Hypothalamus (tissue), 51 donors: ENCODE measurements at regions not wholly inside any gene's neighbourhood (a gene's known extent, or its start where the extent isn't known, plus 50 kb on each side); places are given as distances from the start of the nearest gene placed in this dataset.
A peak's percentile ranks its signal among the peaks of the same experiment; 100 is the strongest.

Source experiments
- DNase-seq, 51 donors: peaks; one replicate each; lab custom pipeline; 2025; lab: John Stamatoyannopoulos, UW

GRCh38 chr2:191601060-191601459 is 76.9 kb upstream of the NABP1 start:
- no peak for DNase-seq

DNA sequence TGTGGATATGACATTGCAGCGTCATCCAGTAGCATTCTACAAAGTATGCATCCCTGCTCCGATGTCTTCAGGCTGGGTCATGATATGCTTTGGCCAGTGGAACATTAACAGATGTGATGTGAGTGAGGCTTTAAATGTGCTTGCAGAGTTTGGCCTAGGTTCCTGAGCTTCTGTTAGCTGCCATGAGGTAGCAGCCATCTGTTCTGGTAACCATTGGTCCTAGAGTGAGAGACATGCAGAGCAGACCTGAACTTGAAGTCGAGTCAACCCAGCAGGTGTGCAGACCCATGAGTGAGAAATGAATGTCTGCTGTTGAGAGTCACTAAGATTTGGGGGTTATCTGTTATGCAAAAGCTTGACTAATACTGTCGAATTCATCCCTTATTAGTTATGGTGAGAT is 73.8 kb upstream of the NABP1 start:
- no peak for DNase-seq

- DNase-seq, result no peak
Observed at GRCh38 chr2:191607096-191607495, 70.8 kb upstream of the NABP1 start.

- DNase-seq, result no peak
Observed at GRCh38 chr2:191610756-191611155, 67.2 kb upstream of the NABP1 start.

- peak in 13 of 51 donors; percentile 1 to 30 (median 6) for DNase-seq
Observed at GRCh38 chr2:191611614-191612013, 66.3 kb upstream of the NABP1 start.

GRCh38 chr2:191612496-191612895 is 65.4 kb upstream of the NABP1 start:
- no peak for DNase-seq

GRCh38 chr2:191614759-191615158 is 63.2 kb upstream of the NABP1 start:
- DNase-seq, result no peak

- DNase-seq, result no peak
Observed at GRCh38 chr2:191615596-191615995, 62.3 kb upstream of the NABP1 start.

- DNase-seq, result no peak
Observed at GRCh38 chr2:191617575-191617974, 60.4 kb upstream of the NABP1 start.

- DNase-seq, result no peak
Observed at GRCh38 chr2:191618046-191618780, 59.7 kb upstream of the NABP1 start.

DNA sequence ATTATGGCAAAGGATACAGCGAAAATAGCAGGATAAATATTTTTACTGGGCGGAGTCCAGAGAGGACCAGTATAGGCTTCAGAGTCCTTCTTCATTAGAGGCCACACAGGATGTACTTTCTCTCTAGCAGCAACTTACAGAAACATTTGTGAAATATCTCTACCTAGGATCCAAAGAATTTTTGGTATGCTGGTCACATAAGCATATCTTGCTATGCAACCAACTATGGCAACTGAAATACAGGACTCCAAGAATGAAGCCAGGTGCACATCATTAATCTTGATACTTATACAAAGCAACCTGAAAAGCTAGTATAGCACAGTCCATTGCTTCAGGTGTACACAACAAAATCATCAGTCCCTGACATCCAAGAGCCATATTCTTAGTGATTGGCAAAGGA is 59.1 kb upstream of the NABP1 start:
- DNase-seq, result no peak

DNA sequence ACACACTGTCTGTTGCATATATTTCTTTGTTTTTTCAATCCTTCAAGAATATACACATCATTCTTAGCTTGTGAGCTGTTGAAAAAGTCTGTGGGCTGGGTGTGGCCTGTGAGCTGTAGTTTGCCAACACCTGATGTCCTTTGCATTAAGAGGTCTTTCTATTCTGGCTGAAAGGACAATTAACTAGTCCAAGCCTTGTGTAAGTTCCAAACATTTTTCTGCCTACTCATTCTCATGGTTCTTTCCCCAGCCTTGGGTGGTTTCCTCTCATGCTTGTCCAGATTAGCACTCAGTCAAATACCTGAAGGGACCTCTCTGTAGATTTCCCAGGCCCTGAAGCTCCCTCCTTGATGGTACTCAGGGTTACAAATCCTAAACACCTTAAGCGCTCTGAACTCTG is 57.8 kb upstream of the NABP1 start:
- no peak for DNase-seq

GRCh38 chr2:191622374-191623320 is 55.3 kb upstream of the NABP1 start:
- no peak for DNase-seq

GRCh38 chr2:191625016-191625415 is 52.9 kb upstream of the NABP1 start:
- DNase-seq, result no peak

GRCh38 chr2:191625446-191625845 is 52.5 kb upstream of the NABP1 start:
- DNase-seq, result no peak

DNA sequence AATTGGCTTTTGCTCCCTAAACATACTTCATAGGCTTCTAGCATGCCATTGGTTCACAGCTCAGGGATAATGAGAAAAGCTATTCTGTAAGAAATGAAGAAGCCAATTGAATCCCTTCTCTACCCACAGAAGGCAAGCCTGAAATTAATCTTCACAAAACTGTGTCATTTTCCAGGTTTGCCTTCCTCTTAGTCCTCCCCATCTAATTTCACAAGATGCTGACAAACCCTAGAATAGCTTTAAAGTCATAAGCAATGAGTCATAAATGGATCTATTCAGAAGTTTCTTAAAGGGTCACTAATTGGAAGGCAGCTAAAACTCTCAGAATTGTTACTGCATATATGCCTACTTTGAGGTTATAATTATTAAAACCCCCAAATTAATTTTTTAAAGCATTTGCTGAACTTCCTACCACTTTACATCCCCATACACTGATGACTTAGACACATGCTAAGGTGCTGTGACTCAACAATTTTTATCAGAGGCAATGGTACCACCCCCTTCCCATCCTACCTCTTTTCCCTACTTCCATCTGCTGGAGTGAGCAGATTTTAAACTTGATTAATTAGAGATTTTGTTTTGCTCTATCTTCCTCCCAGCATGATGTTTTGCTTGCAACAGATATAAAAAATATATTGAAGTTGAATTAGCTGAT is 51.3 kb upstream of the NABP1 start:
- no peak for DNase-seq

DNA sequence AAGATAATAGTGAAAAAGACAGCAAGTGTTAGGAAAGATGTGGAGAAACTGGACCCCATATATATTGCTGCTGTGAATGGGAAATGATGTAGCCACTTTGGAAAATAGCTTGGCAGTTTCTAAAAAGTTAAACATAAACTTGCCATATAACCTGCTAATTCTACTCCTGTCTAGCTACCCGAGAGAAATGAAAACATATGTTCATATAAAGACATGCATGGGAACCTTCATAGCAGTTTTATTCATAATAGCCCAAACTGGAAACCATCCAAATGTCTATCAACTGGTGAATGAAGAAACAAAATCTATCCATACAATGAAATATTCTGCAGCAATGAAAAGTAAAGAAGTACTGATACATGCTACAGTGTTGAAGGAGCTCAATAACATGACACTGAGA is 50.4 kb upstream of the NABP1 start:
- no peak for DNase-seq
